Daoy (cell line): ENCODE measurements at regions not wholly inside any gene's neighbourhood (a gene's known extent, or its start where the extent isn't known, plus 50 kb on each side); places are given as distances from the start of the nearest gene placed in this dataset.

Experiments used
- DNase-seq: peaks from one replicate; pipeline ENCODE4 v3.0.0-alpha.2; 2015; ENCODE audit warnings: low read depth

DNA sequence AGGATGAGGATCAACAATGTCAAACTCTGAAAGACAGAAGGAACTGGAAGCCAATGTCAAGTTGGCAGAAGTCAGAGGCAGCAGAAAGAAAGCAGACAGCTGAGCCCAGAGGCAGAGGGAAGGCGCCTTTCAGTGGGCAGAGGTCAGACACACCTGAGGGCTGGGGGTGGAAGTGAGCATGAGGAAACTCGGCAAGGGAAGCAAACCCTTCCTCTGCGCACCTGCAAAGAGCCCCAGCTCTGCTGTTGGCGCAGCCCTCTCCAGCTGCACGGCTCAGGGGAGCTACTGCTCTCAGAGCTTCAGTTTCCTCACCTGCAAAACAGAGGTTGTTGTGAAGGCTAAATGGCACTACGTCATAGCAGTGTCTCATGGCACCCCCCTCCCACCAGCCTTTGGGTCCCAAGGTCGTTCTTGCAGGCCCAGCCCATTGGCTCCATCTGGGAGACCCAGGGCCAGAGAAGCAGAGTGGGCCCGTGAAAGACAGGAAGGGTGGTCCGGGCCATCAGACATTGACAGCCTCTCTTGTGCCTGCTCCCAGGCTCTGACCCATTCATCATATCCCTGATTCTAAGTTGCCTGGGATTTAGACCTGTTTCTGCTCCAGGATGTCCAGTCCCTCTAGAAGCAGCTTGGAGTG is 53.3 kb upstream of the SLC6A11 start:
- DNase-seq: no peak

DNA sequence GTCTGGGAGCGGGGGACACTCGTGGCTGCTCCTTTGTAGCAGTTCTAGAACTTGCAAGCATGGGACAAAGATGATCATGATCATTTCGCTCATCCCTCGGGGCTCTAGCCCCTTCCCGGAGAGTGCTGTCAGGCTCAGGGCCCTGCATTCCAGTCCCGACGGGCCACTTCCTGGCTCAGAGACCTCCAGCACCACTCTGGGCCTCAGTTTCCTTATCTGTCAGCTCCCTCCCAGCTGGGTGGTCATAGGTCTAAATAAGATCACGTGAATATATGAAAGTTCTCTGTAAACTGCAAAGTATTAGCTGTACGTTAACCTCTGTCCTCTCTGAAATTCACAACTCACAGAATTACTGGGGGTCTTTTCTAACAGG is 52.8 kb upstream of the SLC6A11 start:
- DNase-seq: no peak

DNA sequence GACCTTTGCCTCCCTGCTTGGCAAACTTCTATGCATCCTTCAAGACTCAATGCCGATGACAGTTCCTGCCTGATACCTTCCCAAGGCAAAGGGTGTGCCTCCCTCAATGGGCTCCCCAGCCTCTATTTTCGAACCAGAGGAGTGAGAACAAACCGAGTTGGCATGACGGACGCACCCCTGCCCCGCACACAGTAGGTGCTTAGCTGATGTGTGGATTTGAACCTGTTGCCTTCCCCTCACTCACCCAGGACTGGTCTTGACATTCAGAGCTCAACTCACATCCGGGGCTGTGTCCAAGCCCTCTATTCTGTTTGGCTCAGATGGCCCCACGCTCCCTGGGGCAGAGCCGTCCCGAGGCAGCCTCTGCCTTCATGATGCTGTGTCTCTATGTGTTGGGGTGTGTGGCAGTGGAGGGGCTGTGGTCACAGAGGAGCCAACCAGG is 52.2 kb upstream of the SLC6A11 start:
- DNase-seq: no peak

DNA sequence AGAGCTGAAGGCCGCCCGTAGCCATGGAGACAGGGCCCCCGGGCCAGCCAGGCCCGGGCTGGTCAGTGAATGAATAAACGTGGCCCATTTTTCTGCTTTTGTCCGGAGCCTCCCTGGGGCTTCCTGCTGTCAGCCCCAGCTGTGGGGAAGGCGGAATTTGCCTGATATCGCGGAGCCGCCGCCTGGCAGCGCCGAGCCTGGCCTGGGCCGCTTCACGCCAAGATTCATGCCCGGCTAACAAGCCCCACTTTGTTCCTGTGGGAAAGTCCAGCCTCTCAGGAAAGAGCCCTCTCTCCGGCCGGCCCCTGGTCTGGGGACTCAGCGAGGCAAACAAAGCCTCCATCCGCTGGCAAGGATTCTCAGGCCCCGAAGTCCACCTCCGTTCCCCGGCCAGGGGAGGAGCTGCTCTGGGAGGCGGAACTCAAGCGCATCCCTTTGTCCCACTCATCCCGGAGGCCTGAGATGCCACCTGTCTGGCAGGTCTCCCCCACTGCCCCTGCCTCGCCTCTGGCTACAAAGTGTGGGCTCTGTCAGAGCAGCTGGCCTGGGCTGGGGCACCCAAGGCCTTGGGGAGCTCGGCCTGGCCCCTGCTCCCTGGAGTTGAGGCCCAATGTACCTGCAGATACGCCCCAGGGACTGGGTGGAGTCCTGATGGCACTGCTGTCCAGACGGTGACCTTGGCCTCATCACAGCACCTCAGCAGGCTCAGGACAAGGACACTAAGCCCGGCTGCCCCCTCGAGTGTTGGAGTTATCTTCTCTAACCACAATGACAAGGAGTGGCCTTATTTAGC is 51.6 kb upstream of the SLC6A11 start:
- DNase-seq: no peak

DNA sequence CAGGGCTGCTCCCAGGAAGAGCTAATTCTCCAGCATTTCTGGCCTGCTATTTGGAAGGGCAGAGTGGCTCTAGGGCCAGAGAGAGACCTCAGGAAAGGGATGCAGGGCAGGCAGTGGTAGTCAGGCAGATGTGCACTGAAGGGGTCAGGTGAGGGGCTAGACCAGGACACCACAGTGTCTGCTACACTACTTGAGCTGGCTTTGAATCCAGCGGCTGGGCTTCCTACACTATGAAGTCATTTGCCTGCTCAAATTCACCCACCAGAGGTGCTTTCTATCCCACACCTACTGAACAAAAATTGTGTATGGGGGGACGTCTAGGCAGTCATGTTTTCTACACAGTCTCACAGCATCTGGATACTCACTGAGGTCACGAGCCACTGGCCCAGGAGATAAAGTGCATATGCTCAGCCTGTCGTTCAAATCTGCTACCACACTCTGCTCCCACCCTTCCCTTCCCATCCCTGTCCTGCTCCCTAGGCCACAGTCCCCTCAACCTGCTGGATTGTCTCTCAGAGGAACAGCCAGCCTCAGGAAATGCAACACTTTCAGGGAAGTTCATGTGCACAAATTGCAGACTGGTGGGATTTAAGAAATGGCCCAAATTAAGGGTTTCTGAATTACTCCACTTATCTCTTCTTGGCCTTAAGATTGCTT is 49.9 kb upstream of the SLC6A11 start:
- DNase-seq: no peak
